PC-9 (cell line): ENCODE measurements at regions not wholly inside any gene's neighbourhood (a gene's known extent, or its start where the extent isn't known, plus 50 kb on each side); places are given as distances from the start of the nearest gene placed in this dataset.

Experiments used
- EZH2 ChIP-seq: fragments of 200-600 bp; sonication (generic); IDR thresholded peaks from 2 replicates; pipeline ENCODE4 v1.8.0; 2017; ENCODE audit warnings: antibody characterized with exemption, low read depth
- TF ChIP-seq, protein P1 (sequence below): fragments of 200-600 bp; sonication (generic); conservative IDR thresholded peaks from 2 replicates; pipeline ENCODE4 v1.6.1; 2017; ENCODE audit warnings: mixed run types, antibody characterized with exemption, mild to moderate bottlenecking, moderate library complexity

DNA sequence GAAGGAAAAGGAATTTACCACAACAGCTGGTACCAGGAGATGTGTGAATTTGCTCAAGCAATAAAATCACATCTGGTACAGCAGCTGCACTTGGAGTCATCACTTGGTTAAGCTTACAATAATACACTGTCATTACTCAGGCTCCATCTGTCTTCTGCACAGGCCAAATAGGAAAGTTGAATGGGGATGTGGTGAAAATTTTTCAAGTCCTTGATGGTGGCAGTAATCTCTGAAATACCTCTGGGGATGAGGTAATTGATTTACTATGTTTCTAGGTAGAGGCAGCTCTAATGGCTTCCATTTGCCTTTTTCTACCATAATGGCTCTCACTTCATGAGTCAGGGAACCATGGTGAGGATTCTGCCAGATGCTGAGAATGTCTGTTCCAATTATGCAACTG lies 206.8 kb upstream of the ATP10B start:
- TF ChIP-seq, protein P1, sequence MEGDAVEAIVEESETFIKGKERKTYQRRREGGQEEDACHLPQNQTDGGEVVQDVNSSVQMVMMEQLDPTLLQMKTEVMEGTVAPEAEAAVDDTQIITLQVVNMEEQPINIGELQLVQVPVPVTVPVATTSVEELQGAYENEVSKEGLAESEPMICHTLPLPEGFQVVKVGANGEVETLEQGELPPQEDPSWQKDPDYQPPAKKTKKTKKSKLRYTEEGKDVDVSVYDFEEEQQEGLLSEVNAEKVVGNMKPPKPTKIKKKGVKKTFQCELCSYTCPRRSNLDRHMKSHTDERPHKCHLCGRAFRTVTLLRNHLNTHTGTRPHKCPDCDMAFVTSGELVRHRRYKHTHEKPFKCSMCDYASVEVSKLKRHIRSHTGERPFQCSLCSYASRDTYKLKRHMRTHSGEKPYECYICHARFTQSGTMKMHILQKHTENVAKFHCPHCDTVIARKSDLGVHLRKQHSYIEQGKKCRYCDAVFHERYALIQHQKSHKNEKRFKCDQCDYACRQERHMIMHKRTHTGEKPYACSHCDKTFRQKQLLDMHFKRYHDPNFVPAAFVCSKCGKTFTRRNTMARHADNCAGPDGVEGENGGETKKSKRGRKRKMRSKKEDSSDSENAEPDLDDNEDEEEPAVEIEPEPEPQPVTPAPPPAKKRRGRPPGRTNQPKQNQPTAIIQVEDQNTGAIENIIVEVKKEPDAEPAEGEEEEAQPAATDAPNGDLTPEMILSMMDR = no peak
- no peak for TF ChIP-seq EZH2
